IPS DF 19.7 (cell line): ENCODE measurements at regions not wholly inside any gene's neighbourhood (a gene's known extent, or its start where the extent isn't known, plus 50 kb on each side); places are given as distances from the start of the nearest gene placed in this dataset.

Experiments
- DNase-seq: peaks from one replicate; pipeline ENCODE4 v3.0.0-alpha.2; 2013; ENCODE audit warnings: low read depth, low spot score

- no peak for DNase-seq
Measured at GRCh38 chr5:158373608-158374395, 514.9 kb upstream of the CLINT1 start.

GRCh38 chr5:158369241-158369640 is 510.3 kb upstream of the CLINT1 start:
- DNase-seq = no peak

- no peak for DNase-seq
Measured at GRCh38 chr5:158368686-158369085, 509.7 kb upstream of the CLINT1 start.

GRCh38 chr5:158364367-158364766 is 505.4 kb upstream of the CLINT1 start:
- DNase-seq = peak; percentile 17

- DNase-seq = no peak
Measured at GRCh38 chr5:158354958-158355357, 496.0 kb upstream of the CLINT1 start.

- DNase-seq = no peak
Measured at GRCh38 chr5:158351485-158352125, 492.7 kb upstream of the CLINT1 start.

- no peak for DNase-seq
Measured at GRCh38 chr5:158349987-158350386, 491.0 kb upstream of the CLINT1 start.

GRCh38 chr5:158344376-158344775 is 485.4 kb upstream of the CLINT1 start:
- DNase-seq = no peak

GRCh38 chr5:158340608-158341007 is 481.7 kb upstream of the CLINT1 start:
- DNase-seq = no peak

GRCh38 chr5:158326256-158326655 is 467.3 kb upstream of the CLINT1 start:
- DNase-seq = no peak

- DNase-seq = no peak
Measured at GRCh38 chr5:158324236-158324635, 465.3 kb upstream of the CLINT1 start.

- no peak for DNase-seq
Measured at GRCh38 chr5:158322620-158323019, 463.7 kb upstream of the CLINT1 start.

- DNase-seq = no peak
Measured at GRCh38 chr5:158320934-158321333, 462.0 kb upstream of the CLINT1 start.

- no peak for DNase-seq
Measured at GRCh38 chr5:158320178-158320674, 461.3 kb upstream of the CLINT1 start.

- DNase-seq = no peak
Measured at GRCh38 chr5:158317507-158317906, 458.6 kb upstream of the CLINT1 start.

GRCh38 chr5:158313733-158314464 is 455.0 kb upstream of the CLINT1 start:
- no peak for DNase-seq

- DNase-seq = no peak
Measured at GRCh38 chr5:158313027-158313732, 454.2 kb upstream of the CLINT1 start.

- no peak for DNase-seq
Measured at GRCh38 chr5:158309088-158309807, 450.3 kb upstream of the CLINT1 start.

- DNase-seq = no peak
Measured at GRCh38 chr5:158308429-158309025, 449.6 kb upstream of the CLINT1 start.

- no peak for DNase-seq
Measured at GRCh38 chr5:158305861-158306260, 446.9 kb upstream of the CLINT1 start.

- no peak for DNase-seq
Measured at GRCh38 chr5:158304607-158305006, 445.7 kb upstream of the CLINT1 start.
